NB4 (cell line): ENCODE measurements at regions not wholly inside any gene's neighbourhood (a gene's known extent, or its start where the extent isn't known, plus 50 kb on each side); places are given as distances from the start of the nearest gene placed in this dataset.

Experiments used
- CTCF ChIP-seq: IDR thresholded peaks from one replicate; pipeline ENCODE4 v1.5.1; 2012; ENCODE audit warnings: low read depth, low read length
- POLR2A ChIP-seq: IDR thresholded peaks from 2 replicates; pipeline ENCODE4 v1.6.1; 2011; ENCODE audit warnings: mild to moderate bottlenecking; ENCODE audit not compliant: insufficient read length; ENCODE audit errors: extremely low read depth

- TF ChIP-seq CTCF (no peak), POLR2A (no peak)
Measured at GRCh38 chr6:132978685-132979084, 164.3 kb downstream of the RPS12 start.
